ENCODE measurements at regions not wholly inside any gene's neighbourhood (a gene's known extent, or its start where the extent isn't known, plus 50 kb on each side); places are given as distances from the start of the nearest gene placed in this dataset.

DNA sequence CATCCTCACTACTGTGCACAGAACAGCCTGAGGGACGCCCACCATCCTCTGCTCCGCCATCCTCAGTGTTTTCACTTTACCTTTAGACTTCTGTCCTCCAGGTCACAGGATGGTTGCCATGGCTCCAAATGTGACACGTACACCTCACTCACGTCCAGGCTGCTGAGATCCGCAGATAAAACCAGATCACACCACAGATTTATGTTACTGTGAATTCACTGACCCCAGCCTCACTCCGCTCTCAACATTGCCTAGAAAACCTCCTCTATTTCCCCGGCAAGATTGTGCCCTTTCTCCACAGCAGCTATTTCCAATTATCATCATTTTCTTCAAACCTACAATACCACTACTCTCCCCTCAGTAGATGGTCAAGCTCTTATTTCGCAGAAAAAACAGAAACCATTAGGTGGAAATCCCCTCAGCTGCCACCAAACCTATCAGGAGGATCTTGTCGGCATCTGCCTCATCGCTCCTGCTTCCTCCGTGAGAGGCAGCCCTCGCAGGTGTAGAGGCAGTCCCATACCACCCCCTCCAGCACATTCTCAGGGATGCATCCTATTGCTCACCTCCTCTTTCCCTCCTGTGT, 49.8 kb upstream of the SLC1A4 start:
- Histone ChIP-seq H3K23me2 (ENCODE audit: low read depth, low read length) (no peaks in the 10 kb centered on the region; the same call in 1 of the 2 replicates), H3K79me2 (ENCODE audit: control insufficient read depth in 1 of 2, insufficient read depth in 2 of 2, low read length in 2 of 2) (no peaks in the 10 kb centered on the region), H4K5ac (ENCODE audit: insufficient read length, low read depth, low read length) (no peak overlapping the region), H3K27me3 (replicated peaks in 1 of 4; ENCODE audit: control insufficient read depth in 3 of 4, extremely low read depth in 1 of 4, insufficient read depth in 3 of 4, low read length in 3 of 4) (no peaks in the 10 kb centered on the region), H3K27ac (ENCODE audit: low read depth, low read length) (no peak overlapping the region), H2BK120ac (replicated peaks; ENCODE audit: low read depth, low read length) (no peak overlapping the region), H2AFZ (ENCODE audit: low read length) (no peak overlapping the region), H2AK5ac (ENCODE audit: low read depth, low read length) (no peak overlapping the region), H2BK12ac (ENCODE audit: low read depth, low read length) (no peak overlapping the region), H3K4me3 (ENCODE audit: extremely low read depth in 1 of 4, insufficient read depth in 2 of 4, low read depth in 3 of 4, low read length in 4 of 4) (no peak overlapping the region), H4K91ac (replicated peaks; ENCODE audit: insufficient read length, low read length) (no peak overlapping the region), H3K36me3 (ENCODE audit: control insufficient read depth in 2 of 4, insufficient read depth in 4 of 4, low read length in 3 of 4) (no peaks in the 10 kb centered on the region), H3K4me2 (ENCODE audit: insufficient read depth in 1 of 2, low read depth in 2 of 2, low read length in 2 of 2) (no peak overlapping the region), H3K23ac (ENCODE audit: insufficient read length) (no peak overlapping the region), H3K56ac (replicated peaks; ENCODE audit: insufficient read length, low read depth, low read length) (no peak overlapping the region), H3K14ac (ENCODE audit: insufficient read length) (no peak overlapping the region), H4K20me1 (replicated peaks in 1 of 2; ENCODE audit: control insufficient read depth in 1 of 2, insufficient read depth in 2 of 2, low read length in 2 of 2) (no peaks in the 10 kb centered on the region), H3K9ac (replicated peaks in 1 of 4; ENCODE audit: extremely low read depth in 1 of 4, low read depth in 3 of 4, low read length in 3 of 4) (no peak overlapping the region), H3K4me1 (replicated peaks in 1 of 4; ENCODE audit: control insufficient read depth in 3 of 4, insufficient read depth in 4 of 4, low read length in 3 of 4) (peaks cover 0 to 5% (median 3%) of the 10 kb centered on the region in 4 experiments; a peak in 4 of 7 replicates), H4K8ac (ENCODE audit: extremely low read depth, insufficient read depth, low read length) (no peak overlapping the region), H2BK20ac (ENCODE audit: low read length) (no peak overlapping the region), H2BK15ac (ENCODE audit: low read length) (0 out of 2 replicates have a peak overlapping the region, but pooled peaks have one; percentile 37), H3K9me3 (ENCODE audit: insufficient read depth in 2 of 2, low read depth in 1 of 2, low read length in 1 of 2) (peaks cover 0 to 3% of the 10 kb centered on the region in 2 experiments; a peak in 1 of 4 replicates), H3K4ac (replicated peaks; ENCODE audit: insufficient read length, low read depth, low read length) (no peak overlapping the region), H3K79me1 (ENCODE audit: low read depth, low read length) (no peaks in the 10 kb centered on the region), H2BK5ac (ENCODE audit: low read depth, low read length) (no peak overlapping the region), H3K18ac (ENCODE audit: extremely low read depth, low read length) (no peak overlapping the region)
- TF ChIP-seq TEAD4 (IDR thresholded peaks at IDR 0.05; ENCODE audit: low read depth, low read length), result 0 out of 2 replicates have a peak, but pooled peaks have one; percentile 38
- TF ChIP-seq EP300 (IDR thresholded peaks at IDR 0.05; ENCODE audit: borderline replicate concordance in 1 of 2, low read depth in 2 of 2, low read length in 2 of 2), result no peak
- TF ChIP-seq MAFK (IDR thresholded peaks at IDR 0.05; ENCODE audit: low read depth, low read length), result no peak
- peak; percentile 57 to 60 for TF ChIP-seq RAD21 (IDR thresholded peaks at IDR 0.05 in 1 of 2, conservative IDR thresholded peaks at IDR 0.05 in 1 of 2; ENCODE audit: low read depth in 2 of 2, low read length in 2 of 2)
- TF ChIP-seq, protein P1, sequence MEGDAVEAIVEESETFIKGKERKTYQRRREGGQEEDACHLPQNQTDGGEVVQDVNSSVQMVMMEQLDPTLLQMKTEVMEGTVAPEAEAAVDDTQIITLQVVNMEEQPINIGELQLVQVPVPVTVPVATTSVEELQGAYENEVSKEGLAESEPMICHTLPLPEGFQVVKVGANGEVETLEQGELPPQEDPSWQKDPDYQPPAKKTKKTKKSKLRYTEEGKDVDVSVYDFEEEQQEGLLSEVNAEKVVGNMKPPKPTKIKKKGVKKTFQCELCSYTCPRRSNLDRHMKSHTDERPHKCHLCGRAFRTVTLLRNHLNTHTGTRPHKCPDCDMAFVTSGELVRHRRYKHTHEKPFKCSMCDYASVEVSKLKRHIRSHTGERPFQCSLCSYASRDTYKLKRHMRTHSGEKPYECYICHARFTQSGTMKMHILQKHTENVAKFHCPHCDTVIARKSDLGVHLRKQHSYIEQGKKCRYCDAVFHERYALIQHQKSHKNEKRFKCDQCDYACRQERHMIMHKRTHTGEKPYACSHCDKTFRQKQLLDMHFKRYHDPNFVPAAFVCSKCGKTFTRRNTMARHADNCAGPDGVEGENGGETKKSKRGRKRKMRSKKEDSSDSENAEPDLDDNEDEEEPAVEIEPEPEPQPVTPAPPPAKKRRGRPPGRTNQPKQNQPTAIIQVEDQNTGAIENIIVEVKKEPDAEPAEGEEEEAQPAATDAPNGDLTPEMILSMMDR (IDR thresholded peaks at IDR 0.05; ENCODE audit: control extremely low read depth in 1 of 3, insufficient read depth in 1 of 3, low read depth in 1 of 3, low read length in 3 of 3), result peak; percentile 43 to 50 (median 48)
- ChIA-PET POLR2A (ENCODE audit: partially characterized antibody) (no interaction called here), CTCF (ENCODE audit: partially characterized antibody) (interaction anchor here (2.1 to 5.0 kb wide), 3 partner anchors 8 to 21 kb away, joined by 9 to 22 read pairs (median 11); no protein-coding TSS in a partner anchor)
- FAIRE-seq (no peak), DNase-seq (ENCODE audit: low read depth in 1 of 2, low spot score in 2 of 2) (no peak)
- 77% methylated on average over 12 of the region's 12 CpGs; no CpG with 5 or more reads in 1 of the 2 experiments for WGBS, 2 experiments (ENCODE audit: extremely low coverage in 1 of 2, insufficient coverage in 1 of 2, insufficient read length in 1 of 2, insufficient replicate concordance in 2 of 2, low coverage in 1 of 2, low lambda C conversion rate in 2 of 2, missing lambda C conversion rate in 1 of 2)

All from H1 (cell line).